GM12892 (cell line): ENCODE measurements at regions not wholly inside any gene's neighbourhood (a gene's known extent, or its start where the extent isn't known, plus 50 kb on each side); places are given as distances from the start of the nearest gene placed in this dataset.

Source experiments
- POLR2A ChIP-seq: IDR thresholded peaks from 2 replicates; pipeline ENCODE4 v1.6.1; 2011; ENCODE audit warnings: low read depth, low read length, control low read depth
- POLR2AphosphoS5 ChIP-seq: IDR thresholded peaks from 2 replicates; pipeline ENCODE4 v1.6.1; 2011; ENCODE audit warnings: low read depth, low read length, control low read depth
- TAF1 ChIP-seq: IDR thresholded peaks from 2 replicates; pipeline ENCODE4 v1.6.1; 2011; ENCODE audit warnings: low read depth, mild to moderate bottlenecking, control low read depth, low read length, borderline replicate concordance

DNA sequence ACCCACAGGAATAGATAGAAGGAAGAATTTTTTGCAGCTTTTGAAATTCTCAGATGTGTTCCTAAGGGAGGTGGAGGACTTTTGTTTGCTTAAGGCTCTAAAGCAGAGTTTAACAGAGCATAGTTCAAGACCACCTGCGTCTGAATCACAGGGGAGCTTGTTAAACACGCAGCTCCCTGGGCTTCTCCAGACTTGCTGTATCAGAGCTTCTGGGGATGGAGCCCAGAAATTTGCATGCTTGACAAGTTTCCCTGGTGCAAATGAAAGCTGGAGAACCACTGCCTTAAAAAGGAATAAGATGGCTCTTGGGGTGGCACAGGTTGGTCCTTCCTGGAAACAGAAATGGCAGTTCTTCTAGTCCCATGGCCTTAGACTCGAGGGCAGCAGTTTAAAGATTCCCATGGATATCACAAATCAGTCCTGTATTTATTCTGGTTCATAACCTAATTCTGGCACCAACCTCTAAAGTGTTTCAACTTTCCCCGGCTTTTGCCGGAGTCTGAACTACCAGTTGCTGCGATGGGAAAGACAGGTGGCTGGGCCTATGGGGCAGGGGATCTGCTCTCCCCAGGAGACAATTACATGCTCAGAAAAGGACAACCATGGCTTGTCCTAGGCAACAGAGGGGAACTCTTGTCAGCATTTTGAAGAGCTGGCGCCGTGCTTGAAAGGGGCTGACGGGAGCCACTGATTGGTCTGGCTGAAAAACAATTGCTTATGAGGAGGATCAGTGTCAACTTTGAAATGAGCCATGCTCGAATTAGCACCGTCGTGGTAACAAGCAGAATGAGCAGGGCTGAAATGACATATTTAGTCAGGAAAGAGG, 599.6 kb downstream of the CCDC171 start:
- no peak for TF ChIP-seq POLR2A
- TF ChIP-seq POLR2AphosphoS5 = no peak
- TF ChIP-seq TAF1 = no peak
